Brain pericyte (primary cell): ENCODE measurements at regions not wholly inside any gene's neighbourhood (a gene's known extent, or its start where the extent isn't known, plus 50 kb on each side); places are given as distances from the start of the nearest gene placed in this dataset.

Source experiments
- DNase-seq: peaks from one replicate; pipeline ENCODE4 v3.0.0-alpha.2; 2012; ENCODE audit warnings: low read depth, low spot score

- no peak for DNase-seq
These were observed 354.0 kb upstream of the EEF2KMT start for GRCh38 chr16:5451641-5452040.

- no peak for DNase-seq
These were observed 353.0 kb upstream of the EEF2KMT start for GRCh38 chr16:5450409-5451104.

DNA sequence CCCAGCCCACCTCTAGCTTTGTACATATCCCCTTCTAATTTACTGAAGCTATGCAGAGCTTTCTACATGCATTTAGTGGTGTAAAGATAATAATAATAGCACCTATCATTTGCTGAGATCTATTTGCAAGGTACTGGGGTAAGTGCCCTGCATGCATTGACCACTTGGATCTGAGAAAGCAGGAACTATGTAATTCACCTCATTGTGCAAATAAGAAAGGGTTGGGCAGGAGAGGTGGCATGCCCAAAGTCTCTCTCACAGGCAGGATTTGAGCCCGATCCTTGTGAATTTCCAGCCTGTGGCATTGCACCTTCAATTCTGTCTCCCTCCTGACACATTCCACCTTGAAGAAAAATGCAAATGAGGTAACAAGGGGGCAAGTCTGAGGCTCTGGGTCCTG, 352.3 kb upstream of the EEF2KMT start:
- DNase-seq, result no peak

- DNase-seq, result no peak
These were observed 351.2 kb upstream of the EEF2KMT start for GRCh38 chr16:5448798-5449197.

GRCh38 chr16:5447734-5448133, 350.1 kb upstream of the EEF2KMT start:
- DNase-seq, result no peak

DNA sequence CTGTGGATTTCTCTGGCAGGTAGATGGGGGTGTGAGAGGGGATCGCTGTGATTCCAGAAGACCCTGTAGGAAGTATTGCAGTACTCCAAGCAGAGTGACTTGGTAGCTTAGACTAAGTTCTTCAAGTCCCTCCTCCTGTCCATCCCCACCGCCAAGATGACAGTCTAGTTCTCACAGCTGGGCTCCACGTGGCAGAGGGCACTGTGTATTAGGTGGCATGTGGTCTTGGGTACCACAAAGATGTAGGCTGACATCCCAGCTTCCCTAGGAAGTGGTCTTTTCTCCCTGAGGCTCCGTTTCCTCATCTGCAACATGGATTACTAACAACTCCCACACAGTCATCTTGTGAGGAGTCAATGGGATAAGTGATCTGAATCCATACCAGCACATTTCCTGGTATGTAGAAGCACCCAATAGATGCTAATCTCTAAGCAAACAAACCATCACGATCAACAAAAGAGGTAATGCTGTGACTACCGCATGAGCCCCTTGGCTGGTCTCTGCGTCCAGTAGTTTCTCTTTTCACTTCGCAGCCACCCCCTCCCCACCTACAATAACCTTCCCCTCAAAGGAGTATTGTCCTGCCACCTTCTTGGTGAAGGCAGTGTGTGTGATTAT, 349.1 kb upstream of the EEF2KMT start:
- DNase-seq, result no peak

- DNase-seq, result no peak
These were observed 346.6 kb upstream of the EEF2KMT start for GRCh38 chr16:5444189-5444588.

GRCh38 chr16:5442986-5443385, 345.4 kb upstream of the EEF2KMT start:
- no peak for DNase-seq

GRCh38 chr16:5442054-5442453, 344.5 kb upstream of the EEF2KMT start:
- no peak for DNase-seq

GRCh38 chr16:5438591-5438990, 341.0 kb upstream of the EEF2KMT start:
- no peak for DNase-seq

GRCh38 chr16:5433587-5433986, 336.0 kb upstream of the EEF2KMT start:
- no peak for DNase-seq

DNA sequence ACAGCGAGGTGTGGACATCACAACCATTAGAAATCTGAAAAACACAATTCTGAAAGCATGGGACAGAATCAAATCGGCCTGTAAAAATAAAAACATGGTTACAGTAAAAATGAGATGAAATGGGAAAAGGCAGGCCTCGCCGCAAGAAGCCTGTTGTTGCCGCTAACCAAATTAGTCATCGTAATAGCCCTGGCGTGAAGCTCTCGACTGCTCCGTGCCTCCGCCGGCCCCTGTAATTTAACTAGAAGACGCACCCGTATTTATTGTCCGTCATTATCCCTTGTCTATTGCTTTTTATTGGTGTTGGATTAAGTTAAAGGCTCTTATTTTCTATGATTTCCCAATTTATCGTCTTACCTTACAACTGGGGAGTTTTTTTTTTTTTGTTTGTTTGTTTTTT, 334.6 kb upstream of the EEF2KMT start:
- DNase-seq, result no peak

GRCh38 chr16:5430598-5430997, 333.0 kb upstream of the EEF2KMT start:
- DNase-seq, result no peak

DNA sequence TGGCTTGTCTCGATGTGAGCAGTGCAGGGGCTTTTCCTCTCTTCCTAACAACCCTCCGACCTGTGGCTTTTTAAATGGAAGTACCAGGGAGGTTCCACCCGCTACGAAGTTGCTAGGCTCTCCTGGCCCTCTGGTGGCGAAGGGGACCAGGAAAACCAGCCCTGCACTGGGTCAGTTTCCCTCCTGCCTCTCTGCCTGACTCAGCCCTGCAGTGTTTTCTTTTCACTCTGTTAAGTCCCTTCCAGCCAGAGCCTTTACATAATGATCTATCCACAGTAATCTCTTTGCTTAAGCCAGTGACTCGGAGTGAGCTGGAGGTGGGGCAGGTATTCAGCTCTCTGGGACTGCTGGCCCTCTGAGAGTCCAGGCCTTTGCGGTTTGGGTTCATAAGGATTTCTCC, 331.3 kb upstream of the EEF2KMT start:
- DNase-seq, result no peak

DNA sequence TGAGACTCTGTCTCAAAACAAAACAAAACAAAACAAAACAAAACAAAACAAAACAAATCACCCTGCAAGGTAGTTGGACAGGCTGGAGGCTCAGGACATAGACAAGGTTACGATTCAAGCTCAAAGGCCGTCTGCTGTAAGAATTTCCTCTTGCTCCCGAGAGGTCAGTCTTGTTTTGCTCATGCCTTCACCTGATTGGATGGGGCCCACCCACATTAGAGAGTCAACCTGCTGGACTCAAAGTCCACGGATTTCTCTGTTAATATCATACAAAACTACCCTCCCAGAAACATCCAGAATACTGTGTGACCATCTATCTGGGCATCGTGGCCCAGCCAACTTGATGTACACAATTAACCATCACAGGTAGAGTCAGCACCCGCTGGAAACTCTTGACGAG, 330.0 kb upstream of the EEF2KMT start:
- DNase-seq, result no peak

DNA sequence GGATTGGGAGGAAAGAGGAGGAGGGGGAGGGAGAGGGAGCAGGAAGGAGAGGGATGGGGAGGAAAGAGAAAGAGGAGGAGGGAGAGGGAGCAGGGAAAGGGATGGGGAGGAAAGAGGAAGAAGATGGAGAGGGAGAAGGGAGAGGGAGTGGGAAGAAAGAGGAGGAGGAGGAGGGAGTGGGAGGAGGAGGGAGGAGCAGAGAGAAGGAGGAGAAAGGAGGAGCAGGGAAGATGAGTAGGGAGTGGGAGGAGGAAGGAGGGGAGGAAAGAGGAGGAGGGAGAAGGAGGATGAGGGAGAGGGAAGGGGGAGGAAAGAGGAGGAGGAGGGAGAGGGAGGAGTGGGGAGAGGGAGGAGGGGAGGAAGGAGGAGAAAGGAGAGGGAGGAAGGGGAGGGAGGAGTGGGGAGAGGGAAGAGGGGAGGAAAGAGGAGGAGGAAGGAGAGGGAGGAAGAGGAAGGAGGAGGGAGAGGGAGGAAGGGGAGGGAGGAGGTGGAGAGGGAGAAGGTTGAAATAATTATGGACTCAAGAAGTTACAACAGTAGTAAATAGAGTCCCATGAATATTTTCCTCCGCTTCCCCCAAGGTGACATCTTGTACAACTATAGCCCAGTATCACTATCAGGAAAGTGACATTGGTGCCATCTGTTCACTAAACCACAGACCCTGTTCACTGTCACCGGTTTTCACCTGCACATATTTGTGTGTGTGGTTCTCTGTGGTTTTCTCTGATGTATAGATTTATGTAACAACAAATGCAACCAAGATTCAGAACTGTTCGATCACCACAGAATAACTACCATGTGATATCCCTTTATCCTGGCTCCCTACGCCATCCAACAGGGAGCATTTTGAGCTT, 325.3 kb upstream of the EEF2KMT start:
- no peak for DNase-seq

GRCh38 chr16:5422047-5422446, 324.5 kb upstream of the EEF2KMT start:
- no peak for DNase-seq

- no peak for DNase-seq
These were observed 318.4 kb upstream of the EEF2KMT start for GRCh38 chr16:5416013-5416412.

- DNase-seq, result no peak
These were observed 317.5 kb upstream of the EEF2KMT start for GRCh38 chr16:5415123-5415522.

DNA sequence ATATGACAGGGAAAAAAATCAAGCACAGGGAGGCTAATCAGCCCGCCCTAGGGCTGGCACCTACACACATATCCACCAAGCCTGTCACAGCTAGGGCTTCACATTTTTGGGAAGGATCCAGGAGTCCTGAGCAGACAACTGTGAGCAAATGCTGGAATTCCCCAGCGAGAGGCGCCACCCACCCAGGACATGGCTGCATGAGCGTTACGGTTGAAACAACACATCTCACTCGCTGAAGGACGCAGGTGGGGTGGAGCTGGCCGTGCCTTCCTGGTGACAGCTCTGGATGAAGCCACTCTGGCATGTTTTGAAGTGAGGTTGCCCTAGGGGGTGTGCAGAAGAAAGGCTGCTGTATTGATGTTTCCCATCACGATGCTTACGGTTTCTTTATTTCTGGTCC, 315.1 kb upstream of the EEF2KMT start:
- DNase-seq, result no peak

DNA sequence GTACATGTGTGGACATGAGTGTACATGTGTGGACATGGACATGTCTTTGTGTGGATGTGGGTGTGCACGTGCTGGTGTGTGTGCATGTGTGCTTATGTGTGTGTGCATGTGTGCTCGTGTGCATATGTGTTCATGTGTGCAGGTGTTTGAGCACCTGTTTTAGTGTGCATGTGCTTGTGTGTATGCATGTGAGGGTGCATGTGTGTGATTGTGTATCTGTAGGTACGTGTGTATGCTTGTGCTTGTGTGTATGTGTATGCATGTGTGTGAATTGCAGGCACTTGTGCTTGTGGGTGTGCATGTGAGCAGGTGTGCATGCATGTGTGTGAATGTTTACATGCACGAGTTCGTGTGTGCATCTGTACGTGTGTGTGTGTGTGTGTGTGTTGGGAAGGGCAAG, 300.6 kb upstream of the EEF2KMT start:
- DNase-seq, result no peak

- no peak for DNase-seq
These were observed 299.3 kb upstream of the EEF2KMT start for GRCh38 chr16:5396880-5397279.

GRCh38 chr16:5393070-5393469, 295.5 kb upstream of the EEF2KMT start:
- no peak for DNase-seq
